NCI-H1930 (cell line): ENCODE measurements at regions not wholly inside any gene's neighbourhood (a gene's known extent, or its start where the extent isn't known, plus 50 kb on each side); places are given as distances from the start of the nearest gene placed in this dataset.

Experiments used
- DNase-seq, 2 experiments: peaks; one replicate each; lab custom pipeline; 2025; lab: John Stamatoyannopoulos, UW

DNA sequence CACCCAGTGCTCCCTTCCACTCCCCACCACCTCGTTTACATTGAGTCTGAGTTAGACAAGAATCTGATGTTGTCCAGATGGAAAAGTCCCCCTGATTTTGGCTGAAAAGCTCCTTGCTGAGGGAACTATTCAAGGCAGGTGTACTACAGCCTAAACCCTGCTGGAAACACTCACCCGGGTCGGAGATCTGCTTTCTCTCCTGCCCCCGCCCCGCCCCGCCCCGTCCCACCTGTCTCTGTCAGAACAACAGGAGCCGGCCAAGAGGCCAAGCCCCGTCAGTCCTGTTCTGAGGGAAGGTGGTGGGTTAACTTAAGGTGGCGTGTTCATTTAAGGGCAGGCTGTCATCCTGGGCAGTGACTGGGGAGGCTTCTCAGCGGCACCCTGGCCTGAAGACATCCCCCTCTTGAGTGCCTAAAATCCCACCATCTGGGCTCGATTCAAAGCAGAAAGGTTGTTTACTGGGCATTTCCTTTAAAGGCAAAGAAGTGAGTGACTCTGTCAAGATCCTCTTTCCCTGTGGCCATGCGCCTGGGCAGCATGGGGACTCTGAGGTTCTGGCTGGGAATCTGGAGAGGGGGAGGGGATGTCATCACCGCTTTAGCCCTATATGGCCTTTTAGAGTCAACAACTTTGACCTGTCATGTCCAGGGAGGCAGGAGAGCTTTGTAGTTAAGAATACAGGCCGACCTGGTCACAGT lies 71.1 kb upstream of the NEURL1B start:
- DNase-seq, result no peak

GRCh38 chr5:172568308-172568910 lies 72.7 kb upstream of the NEURL1B start:
- DNase-seq, result no peak

DNA sequence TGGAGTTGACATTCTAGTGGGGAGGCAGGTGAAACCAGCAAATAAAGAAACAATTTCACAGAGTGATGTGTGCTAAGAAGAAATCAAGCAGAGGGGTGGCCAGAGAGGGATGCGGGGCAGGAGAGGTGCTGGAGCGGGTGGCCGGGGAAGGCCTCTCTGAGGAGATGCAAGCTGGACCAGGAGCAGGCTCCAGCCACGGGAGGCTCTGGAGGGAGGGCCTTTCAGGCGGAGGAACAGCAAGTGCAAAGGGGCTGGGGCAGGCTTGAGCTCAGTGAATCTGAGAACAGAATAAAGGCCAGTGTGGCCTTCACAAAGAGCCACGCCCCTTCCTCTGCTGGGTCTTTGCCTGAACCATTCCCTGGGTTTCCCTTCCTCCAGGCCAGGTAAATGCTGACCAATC lies 73.2 kb upstream of the NEURL1B start:
- no peak for DNase-seq

- no peak for DNase-seq
Measured at GRCh38 chr5:172567294-172567693, 73.8 kb upstream of the NEURL1B start.

DNA sequence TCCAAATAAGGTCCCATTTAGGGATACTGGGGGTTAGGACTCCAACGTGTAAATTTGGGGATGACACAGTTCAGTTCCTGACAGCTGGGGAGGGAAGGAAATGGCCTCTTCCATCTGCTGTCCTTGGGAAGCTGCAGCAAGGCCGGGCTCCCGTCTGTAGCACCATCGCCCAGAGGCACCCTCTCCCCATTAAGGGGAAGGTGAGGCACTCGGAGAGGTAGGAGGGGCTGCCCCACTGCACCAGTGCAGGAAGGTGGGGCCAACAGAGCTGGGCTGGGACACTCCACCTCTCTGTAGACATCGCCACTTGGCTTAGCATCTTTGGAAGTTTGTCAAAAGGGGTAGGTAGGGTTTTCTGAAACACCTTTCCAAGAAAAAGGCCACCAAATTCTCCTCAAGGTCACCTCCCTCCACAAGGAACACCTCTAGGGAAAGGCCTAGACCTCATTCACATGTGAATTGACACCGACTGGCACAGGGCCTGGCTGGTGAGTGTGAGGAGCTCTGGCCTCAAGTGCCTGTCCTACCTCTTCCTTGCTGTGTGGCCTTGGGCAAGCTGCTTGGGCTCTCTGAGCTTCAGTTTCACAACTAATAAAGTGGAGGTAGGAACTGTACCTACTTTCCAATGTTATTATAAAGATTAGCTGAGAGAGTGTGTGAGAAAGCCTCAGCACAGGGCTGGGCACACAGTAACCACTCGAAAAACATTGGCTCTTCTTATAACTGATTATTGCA lies 75.0 kb upstream of the NEURL1B start:
- no peak for DNase-seq

- DNase-seq, result no peak
Measured at GRCh38 chr5:172565455-172565854, 75.6 kb upstream of the NEURL1B start.

- no peak for DNase-seq
Measured at GRCh38 chr5:172564883-172565282, 76.2 kb upstream of the NEURL1B start.

DNA sequence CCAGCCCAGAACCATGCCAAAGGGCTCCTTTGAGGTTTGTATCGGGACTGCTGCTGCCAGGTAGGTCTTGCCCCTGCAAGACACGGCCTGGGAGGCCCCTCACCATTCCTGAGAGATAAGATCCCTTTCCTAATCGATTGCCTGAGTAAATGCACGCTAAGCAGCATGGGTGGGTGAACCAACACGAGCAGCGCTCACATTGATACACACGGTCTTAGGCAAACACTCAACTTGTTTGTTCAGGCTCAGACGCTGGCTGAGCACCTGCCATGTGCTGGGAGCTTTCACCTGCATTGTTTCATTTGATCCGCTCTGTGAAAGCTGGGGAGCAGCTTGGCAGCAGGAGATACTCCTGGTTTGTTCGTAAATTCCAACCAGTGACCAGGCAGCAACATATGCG lies 76.9 kb upstream of the NEURL1B start:
- DNase-seq, result peak; percentile 46 to 62

GRCh38 chr5:172562443-172562842 lies 78.6 kb upstream of the NEURL1B start:
- no peak for DNase-seq

DNA sequence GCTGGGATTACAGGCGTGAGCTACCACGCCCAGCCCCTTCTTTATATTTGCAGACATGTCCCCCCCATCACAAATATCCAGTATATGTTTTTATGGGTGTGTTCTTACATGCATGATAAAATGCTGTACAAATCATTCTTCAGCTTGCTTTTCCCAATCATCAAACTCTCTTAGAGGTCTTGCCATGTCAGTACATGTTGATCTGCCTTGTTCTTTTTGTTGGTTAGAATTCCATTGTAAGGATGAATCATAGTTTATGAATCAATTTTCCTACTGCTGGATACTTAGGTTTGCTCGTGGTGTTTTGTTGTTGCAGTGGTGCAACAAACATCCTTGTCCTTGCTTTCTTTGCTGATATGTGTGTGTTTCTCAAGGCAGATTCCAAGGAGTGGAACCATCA lies 79.9 kb upstream of the NEURL1B start:
- no peak for DNase-seq

DNA sequence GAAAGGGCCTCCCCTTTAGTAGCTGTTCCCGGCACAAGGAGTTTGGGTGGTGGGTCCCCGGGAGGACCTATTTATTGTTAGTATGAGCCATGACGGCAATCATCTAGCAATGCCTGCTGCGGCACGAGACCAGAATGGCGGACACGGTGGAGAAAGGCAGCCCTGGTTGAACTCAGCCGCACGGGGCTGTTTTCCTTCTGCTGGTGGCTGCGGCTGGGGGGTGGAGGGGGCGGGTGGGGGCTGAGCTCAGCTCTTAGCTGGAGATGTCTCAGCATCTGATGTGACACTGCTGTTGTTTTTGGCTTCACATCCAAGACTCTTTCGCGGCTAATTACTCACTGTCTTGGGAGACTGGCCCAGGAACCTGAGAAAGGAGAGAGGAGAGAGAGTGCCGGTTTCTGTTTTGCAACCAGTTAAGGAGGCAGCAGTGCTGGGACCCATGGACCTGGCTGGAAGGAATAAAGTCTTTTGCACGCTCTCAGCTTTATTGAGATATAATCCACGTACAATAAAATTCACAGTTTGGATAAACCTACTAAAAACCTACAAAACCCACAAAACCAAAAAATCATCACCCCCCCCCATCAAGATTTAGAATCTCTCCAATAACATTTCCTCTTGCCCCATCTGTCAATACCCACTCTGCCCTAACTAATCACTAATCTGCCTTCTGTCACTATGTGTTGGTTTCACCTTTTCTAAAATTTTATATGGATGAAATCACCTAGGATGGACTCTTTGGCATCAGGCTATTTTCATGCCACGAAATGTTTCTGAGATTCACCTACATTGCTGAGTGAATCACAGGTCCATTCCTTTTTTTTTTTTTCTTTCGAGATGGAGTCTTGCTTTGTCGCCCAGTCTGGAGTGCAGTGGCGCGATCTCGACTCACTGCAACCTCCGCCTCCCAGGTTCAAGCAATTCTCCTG lies 81.8 kb upstream of the NEURL1B start:
- DNase-seq, result no peak

- no peak for DNase-seq
Measured at GRCh38 chr5:172558076-172558976, 82.7 kb upstream of the NEURL1B start.

GRCh38 chr5:172556971-172557461 lies 84.0 kb upstream of the NEURL1B start:
- DNase-seq, result no peak

GRCh38 chr5:172556262-172556661 lies 84.8 kb upstream of the NEURL1B start:
- DNase-seq, result no peak

GRCh38 chr5:172554562-172554961 lies 86.5 kb upstream of the NEURL1B start:
- DNase-seq, result no peak

DNA sequence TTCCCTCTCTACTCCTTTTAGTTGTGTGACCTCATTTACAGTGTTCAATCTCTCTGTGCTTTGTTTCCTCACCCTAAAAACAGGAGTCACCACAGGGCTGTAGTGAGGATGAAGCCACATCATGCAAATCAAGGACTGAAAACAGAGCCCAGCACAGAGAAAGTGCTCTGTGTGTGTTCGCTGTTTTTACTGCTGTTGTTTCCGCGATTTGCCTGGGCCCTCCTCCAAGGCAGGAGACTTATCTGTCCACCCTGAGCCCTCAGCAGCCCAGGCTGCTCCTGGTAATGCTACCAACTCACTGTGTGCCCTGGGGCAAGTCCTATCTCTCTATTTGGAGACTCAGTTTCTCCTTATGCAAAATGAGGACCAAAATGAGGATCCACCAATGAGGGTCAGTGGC lies 87.2 kb upstream of the NEURL1B start:
- no peak for DNase-seq

DNA sequence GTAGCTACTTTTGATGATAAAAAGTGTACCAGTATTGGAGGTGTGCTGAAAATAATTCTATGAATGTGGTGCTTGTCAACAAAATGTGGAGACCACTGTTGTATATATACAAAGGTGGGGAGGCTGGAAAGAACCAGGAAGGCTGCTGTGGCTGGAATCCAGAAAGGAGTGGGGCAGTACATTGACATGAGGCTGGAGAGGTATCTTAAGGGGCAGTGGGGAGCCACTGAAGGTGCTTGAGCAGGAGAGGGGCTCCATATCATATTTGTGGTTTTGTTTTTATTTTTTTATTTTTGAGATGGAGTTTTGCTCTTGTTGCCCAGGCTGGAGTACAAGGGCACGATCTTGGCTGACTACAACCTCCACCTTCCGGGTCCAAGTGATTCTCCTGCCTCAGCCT lies 87.9 kb upstream of the NEURL1B start:
- DNase-seq, result no peak

- no peak for DNase-seq
Measured at GRCh38 chr5:172550996-172551395, 90.1 kb upstream of the NEURL1B start.

DNA sequence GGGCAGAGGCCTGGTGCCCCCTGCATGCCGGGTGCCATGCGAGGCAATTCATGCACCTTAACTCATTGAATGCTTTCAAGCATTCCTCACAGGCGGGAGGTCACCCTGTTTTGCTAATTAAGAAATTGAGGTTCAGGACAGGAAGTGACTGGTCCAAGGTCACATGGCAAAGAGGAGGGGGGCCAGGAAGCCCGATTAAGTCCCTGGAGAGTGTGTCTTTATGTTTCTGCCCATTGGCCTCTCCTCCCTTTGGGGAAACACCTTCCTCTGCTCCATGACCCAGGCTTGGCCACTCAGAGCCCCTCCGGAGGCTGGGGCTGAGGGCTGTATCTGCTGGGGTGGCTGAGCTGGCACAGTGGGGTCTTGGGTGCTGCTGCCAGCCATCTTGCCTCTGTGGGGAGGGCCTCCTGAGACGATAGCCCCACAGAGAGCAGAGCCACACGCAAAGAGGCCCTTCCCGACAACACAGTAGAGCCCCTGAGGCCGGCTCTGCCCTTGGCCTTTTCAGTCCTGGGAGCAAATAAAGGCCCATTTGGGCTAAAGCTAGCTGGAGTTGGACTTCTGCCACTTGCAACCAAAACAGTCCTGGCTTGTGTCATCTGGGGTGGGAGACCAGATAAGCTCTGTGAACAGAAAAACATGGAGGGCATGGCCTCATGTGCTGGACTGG lies 90.8 kb upstream of the NEURL1B start:
- DNase-seq, result no peak

DNA sequence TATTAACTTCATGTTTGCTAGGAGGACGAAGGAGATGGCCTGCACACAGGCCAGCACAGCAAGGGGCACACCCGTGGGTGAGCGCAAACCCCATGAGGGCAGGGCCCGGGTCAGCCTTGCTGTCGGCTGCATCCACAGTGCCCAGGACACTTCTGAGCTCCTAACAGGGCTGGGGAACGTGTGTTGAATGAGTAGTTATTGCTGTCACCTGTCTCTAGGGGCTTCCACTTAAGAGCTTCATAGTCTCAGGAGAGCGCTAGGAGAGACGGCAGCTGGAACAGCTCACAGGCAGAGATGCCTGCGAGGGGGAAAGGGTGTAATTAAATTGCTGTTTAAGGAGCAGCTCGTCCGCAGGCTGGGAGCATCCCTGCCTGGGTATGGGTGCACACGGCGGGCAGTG lies 91.4 kb upstream of the NEURL1B start:
- no peak for DNase-seq
